Mammary epithelial cell (primary cell): ENCODE measurements at regions not wholly inside any gene's neighbourhood (a gene's known extent, or its start where the extent isn't known, plus 50 kb on each side); places are given as distances from the start of the nearest gene placed in this dataset.

Source experiments
- CTCF ChIP-seq, 2 donors: IDR thresholded peaks in 1 of 2; conservative IDR thresholded peaks in 1 of 2; 2 replicates each; pipeline ENCODE4 v1.5.1; 2011 to 2012; ENCODE audit warnings: inconsistent platforms in 2 of 2, low read length in 2 of 2, mild to moderate bottlenecking in 2 of 2, control low read depth in 1 of 2, low read depth in 1 of 2; ENCODE audit not compliant: insufficient read depth in 1 of 2; ENCODE audit errors: extremely low read depth in 1 of 2
- EZH2 ChIP-seq: IDR thresholded peaks from 2 replicates; pipeline ENCODE4 v1.6.1; 2012; ENCODE audit warnings: low read length, inconsistent platforms, borderline replicate concordance

GRCh38 chrX:74111245-74111644 lies 192.7 kb upstream of the ZCCHC13 start:
- TF ChIP-seq CTCF (conservative IDR thresholded peaks at IDR 0.05 in 1 of 2, IDR thresholded peaks at IDR 0.05 in 1 of 2; ENCODE audit: extremely low read depth in 1 of 2, insufficient read depth in 1 of 2, low read depth in 1 of 2, low read length in 2 of 2), result no peak
- TF ChIP-seq EZH2, result no peak
